ENCODE measurements at regions not wholly inside any gene's neighbourhood (a gene's known extent, or its start where the extent isn't known, plus 50 kb on each side); places are given as distances from the start of the nearest gene placed in this dataset.

GRCh38 chr1:218494449-218494852 is 149.3 kb downstream of the TGFB2 start:
- TF ChIP-seq, protein P1, sequence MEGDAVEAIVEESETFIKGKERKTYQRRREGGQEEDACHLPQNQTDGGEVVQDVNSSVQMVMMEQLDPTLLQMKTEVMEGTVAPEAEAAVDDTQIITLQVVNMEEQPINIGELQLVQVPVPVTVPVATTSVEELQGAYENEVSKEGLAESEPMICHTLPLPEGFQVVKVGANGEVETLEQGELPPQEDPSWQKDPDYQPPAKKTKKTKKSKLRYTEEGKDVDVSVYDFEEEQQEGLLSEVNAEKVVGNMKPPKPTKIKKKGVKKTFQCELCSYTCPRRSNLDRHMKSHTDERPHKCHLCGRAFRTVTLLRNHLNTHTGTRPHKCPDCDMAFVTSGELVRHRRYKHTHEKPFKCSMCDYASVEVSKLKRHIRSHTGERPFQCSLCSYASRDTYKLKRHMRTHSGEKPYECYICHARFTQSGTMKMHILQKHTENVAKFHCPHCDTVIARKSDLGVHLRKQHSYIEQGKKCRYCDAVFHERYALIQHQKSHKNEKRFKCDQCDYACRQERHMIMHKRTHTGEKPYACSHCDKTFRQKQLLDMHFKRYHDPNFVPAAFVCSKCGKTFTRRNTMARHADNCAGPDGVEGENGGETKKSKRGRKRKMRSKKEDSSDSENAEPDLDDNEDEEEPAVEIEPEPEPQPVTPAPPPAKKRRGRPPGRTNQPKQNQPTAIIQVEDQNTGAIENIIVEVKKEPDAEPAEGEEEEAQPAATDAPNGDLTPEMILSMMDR (IDR thresholded peaks at IDR 0.05) = no peak
- no peak for TF ChIP-seq POLR2A (IDR thresholded peaks at IDR 0.05)

All from uterus (tissue), 2 donors.